Ishikawa (cell line): ENCODE measurements at regions not wholly inside any gene's neighbourhood (a gene's known extent, or its start where the extent isn't known, plus 50 kb on each side); places are given as distances from the start of the nearest gene placed in this dataset.

Experiments used
- CEBPB ChIP-seq: IDR thresholded peaks from 2 replicates; pipeline ENCODE4 v1.6.1; 2012
- CREB1 ChIP-seq: IDR thresholded peaks from 2 replicates; pipeline ENCODE4 v1.6.1; 2012; ENCODE audit warnings: low read depth
- EGR1 ChIP-seq: IDR thresholded peaks from 2 replicates; pipeline ENCODE4 v1.6.1; 2012
- EP300 ChIP-seq: IDR thresholded peaks from 2 replicates; pipeline ENCODE4 v1.6.1; 2012; ENCODE audit warnings: borderline replicate concordance
- FOXM1 ChIP-seq: IDR thresholded peaks from 2 replicates; pipeline ENCODE4 v1.6.1; 2012; ENCODE audit warnings: low read depth, borderline replicate concordance
- NFIC ChIP-seq: IDR thresholded peaks from 2 replicates; pipeline ENCODE4 v1.6.1; 2012
- RAD21 ChIP-seq: IDR thresholded peaks from 2 replicates; pipeline ENCODE4 v1.6.1; 2012; ENCODE audit warnings: low read depth
- TAF1 ChIP-seq: IDR thresholded peaks from 2 replicates; pipeline ENCODE4 v1.6.1; 2012; ENCODE audit warnings: low read depth, mild to moderate bottlenecking
- TCF12 ChIP-seq: IDR thresholded peaks from 2 replicates; pipeline ENCODE4 v1.6.1; 2012; ENCODE audit warnings: low read depth
- TEAD4 ChIP-seq: IDR thresholded peaks from 2 replicates; pipeline ENCODE4 v1.6.1; 2012
- USF1 ChIP-seq: IDR thresholded peaks from 2 replicates; pipeline ENCODE4 v1.6.1; 2012
- YY1 ChIP-seq: IDR thresholded peaks from 2 replicates; pipeline ENCODE4 v1.6.1; 2012; ENCODE audit warnings: low read depth
- ZBTB7A ChIP-seq: IDR thresholded peaks from 2 replicates; pipeline ENCODE4 v1.6.1; 2012; ENCODE audit warnings: low read depth
- TF ChIP-seq, protein P1 (sequence below): IDR thresholded peaks from 2 replicates; pipeline ENCODE4 v1.6.1; 2012; ENCODE audit warnings: low read depth, mild to moderate bottlenecking
- TF ChIP-seq, protein P2 (sequence below): IDR thresholded peaks from 2 replicates; pipeline ENCODE4 v1.6.1; 2012

DNA sequence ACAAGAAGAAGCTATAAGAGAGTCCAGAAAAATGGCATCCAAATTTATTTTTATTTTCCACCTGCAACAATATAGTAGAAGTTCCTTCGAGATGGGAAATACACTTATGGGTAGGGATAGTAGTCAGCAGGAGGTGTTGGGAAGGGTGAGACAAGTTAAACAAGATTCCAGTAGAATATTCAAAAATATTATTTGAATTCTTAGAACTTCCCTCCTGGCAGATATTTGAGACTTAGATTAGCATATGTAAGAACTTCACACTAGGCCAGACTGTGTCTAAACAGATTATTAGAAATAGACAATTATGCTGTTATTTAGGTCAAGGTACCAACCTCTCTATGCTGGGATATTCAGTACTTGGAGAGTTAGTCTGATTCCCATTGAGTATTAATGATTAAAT is 108.7 kb downstream of the PLK2 start:
- no peak for TF ChIP-seq CREB1

GRCh38 chr5:58348996-58349728 is 110.7 kb downstream of the PLK2 start:
- TF ChIP-seq TEAD4 (no peak), CREB1 (no peak), TAF1 (no peak), RAD21 (no peak), EP300 (no peak), TCF12 (no peak), ZBTB7A (no peak), CEBPB (no peak), NFIC (no peak)
- TF ChIP-seq, protein P1, sequence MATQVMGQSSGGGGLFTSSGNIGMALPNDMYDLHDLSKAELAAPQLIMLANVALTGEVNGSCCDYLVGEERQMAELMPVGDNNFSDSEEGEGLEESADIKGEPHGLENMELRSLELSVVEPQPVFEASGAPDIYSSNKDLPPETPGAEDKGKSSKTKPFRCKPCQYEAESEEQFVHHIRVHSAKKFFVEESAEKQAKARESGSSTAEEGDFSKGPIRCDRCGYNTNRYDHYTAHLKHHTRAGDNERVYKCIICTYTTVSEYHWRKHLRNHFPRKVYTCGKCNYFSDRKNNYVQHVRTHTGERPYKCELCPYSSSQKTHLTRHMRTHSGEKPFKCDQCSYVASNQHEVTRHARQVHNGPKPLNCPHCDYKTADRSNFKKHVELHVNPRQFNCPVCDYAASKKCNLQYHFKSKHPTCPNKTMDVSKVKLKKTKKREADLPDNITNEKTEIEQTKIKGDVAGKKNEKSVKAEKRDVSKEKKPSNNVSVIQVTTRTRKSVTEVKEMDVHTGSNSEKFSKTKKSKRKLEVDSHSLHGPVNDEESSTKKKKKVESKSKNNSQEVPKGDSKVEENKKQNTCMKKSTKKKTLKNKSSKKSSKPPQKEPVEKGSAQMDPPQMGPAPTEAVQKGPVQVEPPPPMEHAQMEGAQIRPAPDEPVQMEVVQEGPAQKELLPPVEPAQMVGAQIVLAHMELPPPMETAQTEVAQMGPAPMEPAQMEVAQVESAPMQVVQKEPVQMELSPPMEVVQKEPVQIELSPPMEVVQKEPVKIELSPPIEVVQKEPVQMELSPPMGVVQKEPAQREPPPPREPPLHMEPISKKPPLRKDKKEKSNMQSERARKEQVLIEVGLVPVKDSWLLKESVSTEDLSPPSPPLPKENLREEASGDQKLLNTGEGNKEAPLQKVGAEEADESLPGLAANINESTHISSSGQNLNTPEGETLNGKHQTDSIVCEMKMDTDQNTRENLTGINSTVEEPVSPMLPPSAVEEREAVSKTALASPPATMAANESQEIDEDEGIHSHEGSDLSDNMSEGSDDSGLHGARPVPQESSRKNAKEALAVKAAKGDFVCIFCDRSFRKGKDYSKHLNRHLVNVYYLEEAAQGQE: no peak
- TF ChIP-seq, protein P2, sequence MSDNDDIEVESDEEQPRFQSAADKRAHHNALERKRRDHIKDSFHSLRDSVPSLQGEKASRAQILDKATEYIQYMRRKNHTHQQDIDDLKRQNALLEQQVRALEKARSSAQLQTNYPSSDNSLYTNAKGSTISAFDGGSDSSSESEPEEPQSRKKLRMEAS: no peak

- TF ChIP-seq YY1: no peak
- no peak for TF ChIP-seq TCF12
- TF ChIP-seq EGR1: no peak
- TF ChIP-seq USF1: no peak
- TF ChIP-seq CREB1: no peak
- TF ChIP-seq FOXM1: no peak
- no peak for TF ChIP-seq RAD21
- no peak for TF ChIP-seq CEBPB
- no peak for TF ChIP-seq TEAD4
These were observed 113.8 kb downstream of the PLK2 start for GRCh38 chr5:58346041-58346440.

DNA sequence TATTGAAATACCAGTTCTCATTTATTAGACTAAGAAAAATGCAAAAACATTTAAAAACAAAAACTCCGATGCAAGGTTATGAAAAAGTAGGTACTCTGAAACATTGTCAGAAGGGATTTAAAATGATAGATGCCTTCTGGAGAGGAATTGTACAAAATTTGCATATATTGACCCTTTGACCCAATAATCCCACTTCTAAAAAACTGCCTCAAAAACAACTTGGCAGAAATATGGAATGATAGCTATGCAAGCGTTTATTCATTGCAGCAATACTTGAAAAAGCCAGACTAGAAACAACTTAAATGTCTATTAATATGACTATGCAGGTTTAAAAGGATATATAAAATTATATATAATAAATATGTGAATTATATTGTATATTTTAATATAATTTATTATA is 118.4 kb downstream of the PLK2 start:
- TF ChIP-seq CEBPB: no peak
- TF ChIP-seq FOXM1: no peak
- TF ChIP-seq TCF12: no peak
- TF ChIP-seq TEAD4: no peak
- TF ChIP-seq EGR1: no peak
- no peak for TF ChIP-seq ZBTB7A
- TF ChIP-seq EP300: no peak
- TF ChIP-seq, protein P2: no peak
- no peak for TF ChIP-seq USF1
- no peak for TF ChIP-seq CREB1

DNA sequence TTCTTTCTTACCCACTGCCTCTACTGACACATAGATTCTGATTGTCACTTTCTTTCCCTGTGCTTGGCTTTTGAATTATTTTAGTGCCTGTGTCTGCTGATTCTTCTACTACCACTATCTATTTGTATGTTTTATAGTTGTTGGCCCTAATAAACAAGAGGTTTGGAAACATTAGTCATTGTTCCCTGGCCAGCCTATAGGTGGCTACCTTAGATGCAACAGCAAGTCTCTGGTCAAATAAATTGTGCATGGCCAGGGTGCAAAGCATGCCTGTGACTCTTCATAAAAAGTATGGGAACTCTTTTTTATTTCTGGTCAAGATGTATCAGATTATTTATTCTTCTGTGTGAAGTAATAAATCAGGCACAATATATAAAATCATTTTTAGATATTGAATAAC is 124.4 kb downstream of the PLK2 start:
- TF ChIP-seq RAD21 (peak; percentile 35; the same call in 1 of the 2 replicates), EP300 (no peak)

- TF ChIP-seq, protein P1: no peak
- TF ChIP-seq RAD21 (no peak), TCF12 (no peak), CREB1 (no peak), TEAD4 (no peak), CEBPB (no peak), EP300 (no peak)
- TF ChIP-seq, protein P2: no peak
These were observed 125.9 kb downstream of the PLK2 start for GRCh38 chr5:58334035-58334434.

- TF ChIP-seq ZBTB7A: no peak
- TF ChIP-seq FOXM1: no peak
- TF ChIP-seq, protein P1: no peak
- no peak for TF ChIP-seq TCF12
- TF ChIP-seq USF1: no peak
- TF ChIP-seq EGR1: no peak
- TF ChIP-seq, protein P2: no peak
- TF ChIP-seq RAD21: no peak
- no peak for TF ChIP-seq CREB1
- no peak for TF ChIP-seq EP300
- TF ChIP-seq YY1: no peak
- no peak for TF ChIP-seq NFIC
- no peak for TF ChIP-seq TEAD4
- no peak for TF ChIP-seq CEBPB
These were observed 129.1 kb downstream of the PLK2 start for GRCh38 chr5:58330781-58331180.
